MCF 10A (cell line): ENCODE measurements at regions not wholly inside any gene's neighbourhood (a gene's known extent, or its start where the extent isn't known, plus 50 kb on each side); places are given as distances from the start of the nearest gene placed in this dataset.
A peak's percentile ranks its signal among the peaks of the same experiment; 100 is the strongest.
"Not testable (repeated sequence)": the region's sequence is repeated elsewhere in the genome, so short reads cannot be mapped to it uniquely, and the experiment has no call there.

Experiments used
- BruUV-seq: library from RNA; stranded (reverse); fragments of 400-500 nt; replicated peaks from 2 replicates; lab custom pipeline; 2021; lab: Mats Ljungman, UMichigan
- CTCF ChIA-PET: fragments of 300-600 bp; sonication (Branson Sonifier 250); formaldehyde crosslinking; extraction: SDS; loops from one replicate; lab custom pipeline; 2021; ENCODE audit warnings: antibody characterized with exemption, inconsistent platforms; lab: Yijun Ruan, JAX
- POLR2A ChIA-PET: fragments of 300-600, 350-650 bp; sonication (Branson Sonifier 250); formaldehyde crosslinking; extraction: SDS; loops from one replicate; lab custom pipeline; 2020; ENCODE audit warnings: antibody characterized with exemption, inconsistent platforms; lab: Yijun Ruan, JAX
- DNase-seq: peaks from one replicate; pipeline ENCODE4 v3.0.0-alpha.2; 2018; ENCODE audit not compliant: unreplicated experiment
- H3K27ac Mint-ChIP-seq: one replicate; pipeline ENCODE4 v1.8.0; 2022; ENCODE audit warnings: mild to moderate bottlenecking, low read depth, mixed read lengths; ENCODE audit not compliant: unreplicated experiment
- H3K27me3 Mint-ChIP-seq: one replicate; pipeline ENCODE4 v1.8.0; 2022; ENCODE audit warnings: mixed read lengths; ENCODE audit not compliant: insufficient read depth, unreplicated experiment
- H3K36me3 Mint-ChIP-seq: one replicate; pipeline ENCODE4 v1.8.0; 2022; ENCODE audit warnings: mild to moderate bottlenecking, moderate library complexity, mixed read lengths; ENCODE audit not compliant: insufficient read depth, unreplicated experiment
- H3K4me1 Mint-ChIP-seq: one replicate; pipeline ENCODE4 v1.8.0; 2022; ENCODE audit warnings: mixed read lengths; ENCODE audit not compliant: insufficient read depth, unreplicated experiment
- H3K4me3 Mint-ChIP-seq: one replicate; pipeline ENCODE4 v1.8.0; 2022; ENCODE audit warnings: mild to moderate bottlenecking, moderate library complexity, mixed read lengths; ENCODE audit not compliant: unreplicated experiment
- H3K9me3 Mint-ChIP-seq: one replicate; pipeline ENCODE4 v1.8.0; 2022; ENCODE audit warnings: mixed read lengths; ENCODE audit not compliant: unreplicated experiment
- intact Hi-C: fragments of 100-400 bp; cut with micrococcal nuclease; formaldehyde crosslinking; loops from 2 replicates; pipeline ENCODE4 v1.14.1; 2022
- TF ChIP-seq, protein P1 (sequence below): fragments of 200-600 bp; IDR thresholded peaks from one replicate; pipeline ENCODE4 v1.8.0; 2022; ENCODE audit warnings: antibody characterized with exemption, mild to moderate bottlenecking; ENCODE audit not compliant: unreplicated experiment

DNA sequence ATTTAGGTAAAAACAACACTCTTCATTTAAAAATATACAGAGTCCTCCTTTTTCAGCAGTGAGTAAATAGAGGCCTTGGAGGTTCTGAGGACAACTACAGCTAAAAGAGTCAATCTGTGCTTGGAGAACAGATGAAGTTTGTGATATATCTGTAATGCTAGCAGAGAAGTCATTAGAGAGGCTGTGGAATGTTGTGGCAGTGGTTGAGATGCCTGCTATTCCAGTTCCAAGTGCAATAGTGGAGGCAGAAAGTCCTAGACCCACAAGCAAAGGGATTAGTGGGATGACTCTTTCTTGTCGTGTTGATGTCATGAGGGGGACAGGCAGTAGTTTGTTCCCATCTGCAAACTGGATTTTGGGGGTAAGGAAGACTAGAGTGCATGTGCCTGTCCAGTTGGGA, 62.1 kb upstream of the EZR start:
- CTCF ChIA-PET, DNase-seq, H3K36me3 Mint-ChIP-seq, H3K27ac Mint-ChIP-seq, POLR2A ChIA-PET, BruUV-seq, intact Hi-C loops, H3K27me3 Mint-ChIP-seq, H3K9me3 Mint-ChIP-seq, H3K4me3 Mint-ChIP-seq, H3K4me1 Mint-ChIP-seq: not testable (repeated sequence)

DNA sequence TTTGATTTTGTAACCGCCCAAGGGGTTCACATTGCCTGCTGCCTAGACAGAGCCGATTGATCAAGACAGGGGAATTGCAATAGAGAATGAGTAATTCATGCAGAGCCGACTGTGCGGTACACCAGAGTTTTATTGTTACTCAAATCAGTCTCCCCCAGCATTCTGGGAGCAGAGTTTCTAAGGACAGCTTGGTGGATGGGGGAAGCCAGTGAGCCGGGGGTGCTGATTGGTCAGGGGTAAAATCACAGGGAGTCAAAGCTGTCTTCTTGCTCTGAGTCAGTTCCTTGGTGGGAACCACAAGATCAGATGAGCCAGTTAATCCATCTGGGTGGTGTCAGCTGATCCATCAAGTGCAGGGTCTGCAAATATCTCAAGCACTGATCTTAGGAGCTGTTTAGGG, 60.0 kb upstream of the EZR start:
- DNase-seq = no peak
- Mint-ChIP-seq H3K9me3 (peaks cover 10% of the 10 kb centered on the region), H3K36me3 (peaks cover 4% of the 10 kb centered on the region), H3K27ac (peak overlapping the region; percentile 28), H3K27me3 (no peaks in the 10 kb centered on the region), H3K4me3 (no peak overlapping the region), H3K4me1 (no peaks in the 10 kb centered on the region)
- intact Hi-C loops = no loop called here
- no TSS peak for BruUV-seq
- TF ChIP-seq, protein P1, sequence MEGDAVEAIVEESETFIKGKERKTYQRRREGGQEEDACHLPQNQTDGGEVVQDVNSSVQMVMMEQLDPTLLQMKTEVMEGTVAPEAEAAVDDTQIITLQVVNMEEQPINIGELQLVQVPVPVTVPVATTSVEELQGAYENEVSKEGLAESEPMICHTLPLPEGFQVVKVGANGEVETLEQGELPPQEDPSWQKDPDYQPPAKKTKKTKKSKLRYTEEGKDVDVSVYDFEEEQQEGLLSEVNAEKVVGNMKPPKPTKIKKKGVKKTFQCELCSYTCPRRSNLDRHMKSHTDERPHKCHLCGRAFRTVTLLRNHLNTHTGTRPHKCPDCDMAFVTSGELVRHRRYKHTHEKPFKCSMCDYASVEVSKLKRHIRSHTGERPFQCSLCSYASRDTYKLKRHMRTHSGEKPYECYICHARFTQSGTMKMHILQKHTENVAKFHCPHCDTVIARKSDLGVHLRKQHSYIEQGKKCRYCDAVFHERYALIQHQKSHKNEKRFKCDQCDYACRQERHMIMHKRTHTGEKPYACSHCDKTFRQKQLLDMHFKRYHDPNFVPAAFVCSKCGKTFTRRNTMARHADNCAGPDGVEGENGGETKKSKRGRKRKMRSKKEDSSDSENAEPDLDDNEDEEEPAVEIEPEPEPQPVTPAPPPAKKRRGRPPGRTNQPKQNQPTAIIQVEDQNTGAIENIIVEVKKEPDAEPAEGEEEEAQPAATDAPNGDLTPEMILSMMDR = no peak
- ChIA-PET POLR2A (interaction anchor here (1.2 kb wide), 1 partner anchor 62 kb away, joined by 3 read pairs; no protein-coding TSS in a partner anchor), CTCF (interaction anchor here (0.6 to 1.1 kb wide), 2 partner anchors 9 to 234 kb away, joined by 3 to 5 read pairs; no protein-coding TSS in a partner anchor)

DNA sequence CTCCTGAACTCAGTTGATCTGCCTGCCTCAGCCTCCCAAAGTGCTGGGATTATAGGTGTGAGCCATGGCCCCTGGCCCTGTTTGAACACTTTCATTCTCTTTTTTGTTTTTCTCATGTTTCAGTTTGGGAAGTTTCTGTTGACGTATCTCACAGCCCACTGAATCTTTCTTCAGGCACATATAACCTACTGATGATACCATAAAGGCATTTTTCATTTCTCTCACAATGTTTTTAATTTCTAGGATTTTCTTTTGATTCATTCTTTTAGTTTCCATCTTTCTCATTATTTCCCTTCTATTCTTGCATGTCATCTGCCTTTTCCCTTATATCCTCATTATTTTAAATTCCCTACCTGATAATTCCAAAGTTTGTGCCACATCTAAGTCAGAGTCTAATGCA, 58.5 kb upstream of the EZR start:
- Mint-ChIP-seq H3K4me1 (no peaks in the 10 kb centered on the region), H3K27ac (no peak overlapping the region), H3K36me3 (peaks cover 4% of the 10 kb centered on the region), H3K4me3 (no peak overlapping the region), H3K27me3 (no peaks in the 10 kb centered on the region), H3K9me3 (peaks cover 10% of the 10 kb centered on the region)
- no TSS peak for BruUV-seq
- ChIA-PET POLR2A (interaction anchor here (1.2 kb wide), 1 partner anchor 60 kb away, joined by 3 read pairs; no protein-coding TSS in a partner anchor), CTCF (interaction anchor here (0.7 kb wide), 1 partner anchor 83 kb away, joined by 4 read pairs; no protein-coding TSS in a partner anchor)
- intact Hi-C loops = no loop called here
- TF ChIP-seq, protein P1 = no peak
- DNase-seq = no peak

DNA sequence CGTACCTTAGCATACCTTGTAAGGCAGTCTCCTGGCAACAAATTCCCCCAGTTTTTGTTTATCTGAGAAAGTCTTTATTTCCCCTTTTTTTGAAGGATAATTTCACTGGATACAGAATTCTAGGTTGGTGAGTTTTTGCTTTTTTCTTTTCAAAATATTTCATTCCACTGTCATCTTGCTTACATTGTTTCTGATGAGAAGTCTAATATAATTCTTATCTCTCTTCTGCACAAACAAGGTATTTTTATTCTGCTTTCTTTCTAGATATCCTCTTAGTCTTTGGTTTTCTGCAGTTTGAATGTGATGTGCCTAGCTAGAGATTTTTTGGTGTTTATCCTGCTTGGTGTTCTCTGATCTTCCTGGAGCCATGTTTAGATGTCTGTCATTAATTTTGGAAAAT, 57.7 kb upstream of the EZR start:
- H3K36me3 Mint-ChIP-seq = peaks cover 4% of the 10 kb centered on the region
- POLR2A ChIA-PET = interaction anchor here (0.7 kb wide), 1 partner anchor 142 kb away, joined by 3 read pairs; no protein-coding TSS in a partner anchor
- TF ChIP-seq, protein P1 = no peak
- DNase-seq = no peak
- no peak overlapping the region for H3K4me3 Mint-ChIP-seq
- intact Hi-C loops = no loop called here
- CTCF ChIA-PET = interaction anchor here (1.0 kb wide), 1 partner anchor 18 kb away, joined by 3 read pairs; no protein-coding TSS in a partner anchor
- no TSS peak for BruUV-seq
- no peak overlapping the region for H3K27ac Mint-ChIP-seq
- no peaks in the 10 kb centered on the region for H3K27me3 Mint-ChIP-seq
- peaks cover 10% of the 10 kb centered on the region for H3K9me3 Mint-ChIP-seq
- H3K4me1 Mint-ChIP-seq = no peaks in the 10 kb centered on the region
